ENCODE measurements at regions not wholly inside any gene's neighbourhood (a gene's known extent, or its start where the extent isn't known, plus 50 kb on each side); places are given as distances from the start of the nearest gene placed in this dataset.
"Not testable (repeated sequence)": the region's sequence is repeated elsewhere in the genome, so short reads cannot be mapped to it uniquely, and the experiment has no call there.

- DNase-seq, result peak; percentile 38
- in situ Hi-C loops (cut with MboI; ENCODE audit: low pct_unique_long_range_greater_than_20kb, low sequenced_read_pairs), result no loop called here
These were observed 532.8 kb downstream of the RFPL4B start for GRCh38 chr6:112879920-112880413.

- in situ Hi-C loops (cut with MboI; ENCODE audit: low pct_unique_long_range_greater_than_20kb, low sequenced_read_pairs), result no loop called here
- no peak for DNase-seq
These were observed 533.9 kb downstream of the RFPL4B start for GRCh38 chr6:112881027-112881426.

GRCh38 chr6:112881828-112882780 is 535.0 kb downstream of the RFPL4B start:
- no peak for DNase-seq

GRCh38 chr6:112883095-112883494 is 536.0 kb downstream of the RFPL4B start:
- in situ Hi-C loops (cut with MboI; ENCODE audit: low pct_unique_long_range_greater_than_20kb, low sequenced_read_pairs), result no loop called here
- no peak for DNase-seq

More at GRCh38 chr6:112881828-112882780, 535.0 kb downstream of the RFPL4B start:
- in situ Hi-C loops (cut with MboI; ENCODE audit: low pct_unique_long_range_greater_than_20kb, low sequenced_read_pairs), result no loop called here

DNA sequence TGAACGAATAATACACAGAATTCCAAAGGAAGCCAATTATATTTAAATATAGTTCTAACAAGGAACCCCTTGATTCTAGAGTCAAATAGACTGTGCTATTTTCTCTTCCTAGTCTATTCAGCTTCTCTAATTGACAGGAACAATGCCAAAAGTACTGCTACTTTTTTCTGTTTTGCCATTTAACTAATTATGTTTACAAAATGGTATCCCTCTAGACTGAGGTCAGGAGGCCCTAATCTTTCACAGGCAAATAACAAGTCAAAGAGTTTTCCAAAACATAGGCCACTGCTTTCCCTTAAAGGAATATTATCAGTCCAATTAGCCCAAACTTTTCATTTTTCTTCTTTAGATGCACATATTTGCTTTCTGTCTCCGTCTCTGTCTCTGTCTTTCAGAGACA is 539.3 kb downstream of the RFPL4B start:
- no peak for DNase-seq
- in situ Hi-C loops (cut with MboI; ENCODE audit: low pct_unique_long_range_greater_than_20kb, low sequenced_read_pairs), result no loop called here

- in situ Hi-C loops (cut with MboI; ENCODE audit: low pct_unique_long_range_greater_than_20kb, low sequenced_read_pairs); DNase-seq: not testable (repeated sequence)
These were observed 540.3 kb downstream of the RFPL4B start for GRCh38 chr6:112887424-112887823.

- in situ Hi-C loops (cut with MboI; ENCODE audit: low pct_unique_long_range_greater_than_20kb, low sequenced_read_pairs), result no loop called here
- DNase-seq, result no peak
These were observed 552.4 kb downstream of the RFPL4B start for GRCh38 chr6:112899541-112899940.

DNA sequence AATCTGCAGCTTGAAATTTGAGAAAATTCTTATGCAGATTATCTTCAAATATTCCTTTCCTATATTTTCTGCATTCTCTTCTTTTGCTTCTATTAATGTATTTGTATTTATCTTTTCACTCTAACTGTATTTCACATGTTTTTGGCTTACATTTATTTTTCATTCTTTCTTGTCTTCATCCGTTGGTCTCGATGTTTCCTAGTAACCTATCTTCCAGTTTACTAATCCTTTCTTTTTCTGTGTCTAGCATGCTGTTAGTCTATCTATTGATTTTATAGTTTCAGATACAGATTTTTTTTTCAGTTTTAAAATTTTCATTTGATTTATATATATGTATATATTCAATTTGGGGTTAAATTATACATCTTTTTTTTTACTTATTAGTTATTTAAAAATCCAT is 556.2 kb downstream of the RFPL4B start:
- DNase-seq, result no peak
- in situ Hi-C loops (cut with MboI; ENCODE audit: low pct_unique_long_range_greater_than_20kb, low sequenced_read_pairs), result no loop called here

GRCh38 chr6:112906726-112907125 is 559.6 kb downstream of the RFPL4B start:
- DNase-seq, result no peak
- in situ Hi-C loops (cut with MboI; ENCODE audit: low pct_unique_long_range_greater_than_20kb, low sequenced_read_pairs), result no loop called here

DNA sequence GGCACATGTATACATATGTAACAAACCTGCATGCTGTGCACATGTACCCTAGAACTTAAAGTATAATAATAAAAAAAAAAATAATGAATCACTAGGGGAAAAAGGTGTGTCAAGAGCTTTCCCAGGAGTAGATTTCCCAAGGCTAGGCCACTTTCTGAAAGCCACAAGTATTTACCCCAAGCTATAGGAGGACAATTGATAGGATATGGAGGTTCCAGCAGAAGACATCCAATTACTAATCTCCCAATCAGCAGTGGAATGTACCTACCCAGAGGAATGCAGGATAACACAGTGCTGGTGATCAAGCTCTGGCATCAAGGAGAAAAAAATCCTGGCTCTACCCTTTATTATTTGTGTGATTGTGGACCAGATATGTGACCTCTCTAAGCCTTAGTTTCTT is 562.7 kb downstream of the RFPL4B start:
- no peak for DNase-seq
- in situ Hi-C loops (cut with MboI; ENCODE audit: low pct_unique_long_range_greater_than_20kb, low sequenced_read_pairs), result no loop called here

- no peak for DNase-seq
- in situ Hi-C loops (cut with MboI; ENCODE audit: low pct_unique_long_range_greater_than_20kb, low sequenced_read_pairs), result no loop called here
These were observed 563.1 kb downstream of the RFPL4B start for GRCh38 chr6:112910256-112910655.

DNA sequence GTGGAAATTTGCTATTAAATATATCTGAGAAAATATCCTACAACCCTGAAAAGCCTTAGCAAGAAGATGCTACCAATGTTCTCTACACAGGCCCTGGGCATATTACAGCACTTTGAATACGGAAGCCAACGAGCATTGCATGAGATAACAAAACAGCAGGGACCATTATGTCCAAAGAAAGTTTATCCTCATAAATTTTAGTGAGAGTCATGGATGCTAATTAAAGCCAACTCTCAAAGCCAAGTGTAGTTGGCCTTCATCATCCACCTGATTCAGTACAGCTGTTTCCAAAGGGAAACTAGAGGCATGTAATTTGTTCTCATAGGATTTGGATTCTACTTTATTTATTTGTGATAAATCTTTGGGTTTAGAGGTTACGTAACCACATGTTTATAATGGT is 564.8 kb downstream of the RFPL4B start:
- DNase-seq, result no peak
- in situ Hi-C loops (cut with MboI; ENCODE audit: low pct_unique_long_range_greater_than_20kb, low sequenced_read_pairs), result no loop called here

GRCh38 chr6:112912416-112913101 is 565.4 kb downstream of the RFPL4B start:
- in situ Hi-C loops (cut with MboI; ENCODE audit: low pct_unique_long_range_greater_than_20kb, low sequenced_read_pairs), result no loop called here

GRCh38 chr6:112919744-112920143 is 572.6 kb downstream of the RFPL4B start:
- DNase-seq; in situ Hi-C loops (cut with MboI; ENCODE audit: low pct_unique_long_range_greater_than_20kb, low sequenced_read_pairs): not testable (repeated sequence)

More at GRCh38 chr6:112912416-112913101, 565.4 kb downstream of the RFPL4B start:
- DNase-seq, result no peak

GRCh38 chr6:112920994-112921393 is 573.9 kb downstream of the RFPL4B start:
- DNase-seq, result no peak
- in situ Hi-C loops (cut with MboI; ENCODE audit: low pct_unique_long_range_greater_than_20kb, low sequenced_read_pairs), result no loop called here

- no peak for DNase-seq
- in situ Hi-C loops (cut with MboI; ENCODE audit: low pct_unique_long_range_greater_than_20kb, low sequenced_read_pairs), result no loop called here
These were observed 576.9 kb downstream of the RFPL4B start for GRCh38 chr6:112923940-112924587.

DNA sequence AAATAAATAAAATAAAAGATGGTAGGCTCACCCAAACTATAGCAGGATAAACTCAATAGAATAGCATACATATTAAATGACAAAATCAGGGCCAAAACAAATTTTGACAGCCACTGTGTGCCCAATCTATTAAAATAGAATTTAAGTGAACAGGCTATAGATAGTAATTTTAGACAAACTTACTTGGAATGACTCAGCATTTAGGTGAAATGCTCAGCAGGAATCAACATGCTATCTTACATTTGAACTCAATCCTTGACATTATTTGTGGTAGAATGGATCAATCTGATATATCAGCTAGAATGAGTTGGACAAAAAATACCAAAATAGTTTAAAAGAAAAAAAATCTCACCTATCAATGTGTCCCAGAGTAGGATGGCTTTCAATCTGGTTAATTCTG is 578.6 kb downstream of the RFPL4B start:
- in situ Hi-C loops (cut with MboI; ENCODE audit: low pct_unique_long_range_greater_than_20kb, low sequenced_read_pairs), result no loop called here
- DNase-seq, result no peak

DNA sequence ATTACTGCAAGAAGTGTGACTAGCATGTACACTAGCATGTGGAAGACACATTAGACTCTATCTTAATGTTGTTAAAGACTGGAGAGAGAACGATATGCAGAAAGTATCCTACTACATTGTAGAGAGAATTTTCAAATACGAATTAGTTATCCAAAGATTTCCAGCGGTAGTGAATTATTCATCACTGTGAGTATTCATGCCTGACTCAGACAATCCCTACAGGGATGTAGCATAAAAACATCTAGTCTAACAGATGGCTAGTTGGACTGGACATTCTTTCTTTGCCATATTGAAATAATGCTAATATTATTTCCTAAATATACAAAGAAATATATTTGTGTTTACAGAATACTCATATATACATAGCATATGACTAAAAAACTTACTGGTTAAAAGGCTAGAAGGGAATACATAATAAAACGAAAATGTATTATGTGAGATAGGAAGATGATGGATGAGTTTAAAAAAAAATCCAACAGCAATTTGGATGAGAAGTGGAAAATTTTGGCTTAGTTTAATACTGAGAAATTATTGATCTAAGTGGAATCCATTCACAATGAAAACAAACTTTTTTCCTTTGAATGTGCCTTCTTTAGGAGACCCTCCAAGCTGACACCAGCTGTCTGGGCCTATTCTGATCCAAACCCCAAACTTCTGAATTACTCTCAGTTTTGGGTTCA is 580.7 kb downstream of the RFPL4B start:
- no peak for DNase-seq
- in situ Hi-C loops (cut with MboI; ENCODE audit: low pct_unique_long_range_greater_than_20kb, low sequenced_read_pairs), result no loop called here

GRCh38 chr6:112929641-112930040 is 582.5 kb downstream of the RFPL4B start:
- no peak for DNase-seq
- in situ Hi-C loops (cut with MboI; ENCODE audit: low pct_unique_long_range_greater_than_20kb, low sequenced_read_pairs), result no loop called here

Measured in KBM-7 (cell line).